ENCODE measurements at regions not wholly inside any gene's neighbourhood (a gene's known extent, or its start where the extent isn't known, plus 50 kb on each side); places are given as distances from the start of the nearest gene placed in this dataset.

DNA sequence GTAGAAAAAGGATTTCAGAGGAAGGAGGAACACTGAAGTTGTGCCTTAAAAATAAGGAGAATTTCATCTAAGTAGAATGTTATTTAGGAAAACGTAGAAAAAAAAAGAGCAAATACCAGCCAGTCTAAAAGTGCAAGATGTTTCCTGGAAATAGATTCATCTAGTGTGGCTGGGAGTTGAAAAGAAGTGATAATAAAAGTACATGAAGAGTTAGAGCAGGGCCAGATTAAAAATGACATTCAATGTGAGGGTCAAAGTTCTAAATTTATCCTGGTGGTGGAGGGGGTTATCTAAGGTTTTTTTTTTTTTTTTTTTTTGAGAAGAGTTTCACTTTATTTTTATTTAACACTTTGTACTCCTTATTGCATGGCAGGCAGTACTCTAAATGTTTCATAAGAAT, 289.3 kb downstream of the MDFIC start:
- TF ChIP-seq, protein P1, sequence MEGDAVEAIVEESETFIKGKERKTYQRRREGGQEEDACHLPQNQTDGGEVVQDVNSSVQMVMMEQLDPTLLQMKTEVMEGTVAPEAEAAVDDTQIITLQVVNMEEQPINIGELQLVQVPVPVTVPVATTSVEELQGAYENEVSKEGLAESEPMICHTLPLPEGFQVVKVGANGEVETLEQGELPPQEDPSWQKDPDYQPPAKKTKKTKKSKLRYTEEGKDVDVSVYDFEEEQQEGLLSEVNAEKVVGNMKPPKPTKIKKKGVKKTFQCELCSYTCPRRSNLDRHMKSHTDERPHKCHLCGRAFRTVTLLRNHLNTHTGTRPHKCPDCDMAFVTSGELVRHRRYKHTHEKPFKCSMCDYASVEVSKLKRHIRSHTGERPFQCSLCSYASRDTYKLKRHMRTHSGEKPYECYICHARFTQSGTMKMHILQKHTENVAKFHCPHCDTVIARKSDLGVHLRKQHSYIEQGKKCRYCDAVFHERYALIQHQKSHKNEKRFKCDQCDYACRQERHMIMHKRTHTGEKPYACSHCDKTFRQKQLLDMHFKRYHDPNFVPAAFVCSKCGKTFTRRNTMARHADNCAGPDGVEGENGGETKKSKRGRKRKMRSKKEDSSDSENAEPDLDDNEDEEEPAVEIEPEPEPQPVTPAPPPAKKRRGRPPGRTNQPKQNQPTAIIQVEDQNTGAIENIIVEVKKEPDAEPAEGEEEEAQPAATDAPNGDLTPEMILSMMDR (IDR thresholded peaks at IDR 0.05; ENCODE audit: low read depth, low read length, poor library complexity, severe bottlenecking), result no peak
- TF ChIP-seq EZH2phosphoT487 (IDR thresholded peaks at IDR 0.05; ENCODE audit: borderline replicate concordance, low read length), result no peak
